Activated CD8-positive, alpha-beta T cell treated with anti-CD3 and anti-CD28 coated beads for 36 hours (primary cell): ENCODE measurements at regions not wholly inside any gene's neighbourhood (a gene's known extent, or its start where the extent isn't known, plus 50 kb on each side); places are given as distances from the start of the nearest gene placed in this dataset.

ENCODE experiments used
- ATAC-seq: fragments of 200-7000 bp; cut with Tn5 transposase; one replicate; pipeline ENCODE4 v1.10.0; 2021; ENCODE audit warnings: mild to moderate bottlenecking, moderate library complexity
- CTCF ChIA-PET: fragments of 350-600 bp; sonication (Branson Sonifier 250); formaldehyde crosslinking; loops from one replicate; lab custom pipeline; 2021; ENCODE audit warnings: antibody characterized with exemption; lab: Charles Lee
- POLR2A ChIA-PET: fragments of 350-600 bp; sonication (Branson Sonifier 250); formaldehyde crosslinking; loops from one replicate; lab custom pipeline; 2021; ENCODE audit warnings: antibody characterized with exemption; lab: Charles Lee
- DNase-seq: peaks from one replicate; pipeline ENCODE4 v3.0.0-alpha.2; 2020
- H3K27ac Mint-ChIP-seq: one replicate; pipeline ENCODE4 v1.8.0; 2021; ENCODE audit warnings: mild to moderate bottlenecking, mixed read lengths
- H3K27me3 Mint-ChIP-seq: one replicate; pipeline ENCODE4 v1.8.0; 2021; ENCODE audit warnings: mixed read lengths
- H3K36me3 Mint-ChIP-seq: one replicate; pipeline ENCODE4 v1.8.0; 2021; ENCODE audit warnings: low read depth, mixed read lengths
- H3K4me1 Mint-ChIP-seq: one replicate; pipeline ENCODE4 v1.8.0; 2021; ENCODE audit warnings: low read depth, mixed read lengths
- H3K4me3 Mint-ChIP-seq: one replicate; pipeline ENCODE4 v1.8.0; 2021; ENCODE audit warnings: mild to moderate bottlenecking, moderate library complexity, mixed read lengths
- H3K9me3 Mint-ChIP-seq: one replicate; pipeline ENCODE4 v1.8.0; 2021; ENCODE audit warnings: mixed read lengths
- CTCF ChIP-seq: fragments of 200-600 bp; IDR thresholded peaks from one replicate; pipeline ENCODE4 v1.8.0; 2022; ENCODE audit warnings: antibody characterized with exemption, mild to moderate bottlenecking
- intact Hi-C: fragments of 100-400 bp; cut with micrococcal nuclease; formaldehyde crosslinking; loops from one replicate; pipeline ENCODE4 v1.10.0; 2022

DNA sequence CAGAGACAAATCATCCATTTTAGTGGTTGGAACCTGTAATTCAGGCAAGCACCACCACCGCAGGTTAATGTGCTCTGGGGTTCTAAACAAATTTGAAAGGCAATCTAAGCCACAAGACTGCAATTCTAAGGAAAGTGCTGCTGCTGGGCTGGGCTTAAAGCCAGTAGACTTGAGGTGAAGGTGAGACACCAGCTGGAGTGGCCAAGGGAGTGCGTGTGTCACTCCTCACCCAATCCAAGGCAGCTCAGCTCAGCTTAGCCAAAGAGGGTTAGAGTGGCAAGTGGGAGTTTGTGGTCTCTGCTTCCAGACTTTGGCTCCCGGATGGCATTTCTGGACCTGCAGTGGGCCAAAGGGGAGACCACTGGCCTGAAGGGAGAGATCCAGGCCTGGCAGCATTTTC, 1655.6 kb downstream of the SI start:
- Mint-ChIP-seq H3K36me3 (no peaks in the 10 kb centered on the region), H3K4me3 (no peak overlapping the region), H3K27ac (no peak overlapping the region), H3K4me1 (no peaks in the 10 kb centered on the region), H3K27me3 (no peaks in the 10 kb centered on the region), H3K9me3 (peaks cover 7% of the 10 kb centered on the region)
- ChIA-PET CTCF (no interaction called here), POLR2A (no interaction called here)
- ATAC-seq = no peak
- no peak for DNase-seq
- no peak for TF ChIP-seq CTCF
- intact Hi-C loops = no loop called here

DNA sequence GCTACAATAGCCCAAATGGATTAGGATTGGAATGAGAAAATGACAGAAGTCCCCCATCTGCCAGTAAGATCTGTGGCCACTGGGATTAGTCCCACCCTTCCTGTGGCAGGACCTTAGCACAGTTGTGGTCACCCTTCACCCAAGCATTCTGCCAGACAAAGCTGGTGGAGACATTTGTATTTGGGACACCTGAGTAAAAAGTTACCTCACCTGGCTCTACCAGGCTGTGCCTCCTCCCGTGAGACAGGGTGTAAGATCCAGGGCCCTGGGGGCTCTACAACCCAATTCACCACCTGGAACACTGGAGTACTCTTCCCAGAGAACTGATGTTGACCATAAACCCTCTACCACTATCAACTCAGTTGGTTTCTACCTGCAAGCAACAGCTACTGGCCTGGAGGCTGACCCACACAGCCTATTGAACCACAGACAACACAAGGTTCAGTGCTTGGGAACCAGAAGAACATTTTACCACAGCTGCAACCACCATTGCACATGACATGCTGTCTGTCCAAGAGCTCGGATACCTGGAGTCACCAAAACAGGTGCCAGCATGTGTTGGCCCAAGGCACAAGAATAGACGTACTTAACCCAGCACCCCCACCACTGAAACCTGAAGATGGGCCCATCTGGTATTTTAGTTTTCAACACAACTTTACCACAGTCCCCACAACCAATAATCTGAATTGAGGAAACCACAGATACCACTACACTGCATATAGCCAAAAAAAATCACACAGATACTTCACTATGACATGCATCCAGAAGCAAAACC, 1686.7 kb downstream of the SI start:
- no peak for ATAC-seq

GRCh38 chr3:163384383-163384782, 1693.9 kb downstream of the SI start:
- Mint-ChIP-seq H3K4me1 (no peaks in the 10 kb centered on the region), H3K27me3 (no peaks in the 10 kb centered on the region), H3K4me3 (no peak overlapping the region), H3K36me3 (no peaks in the 10 kb centered on the region), H3K27ac (no peak overlapping the region), H3K9me3 (peaks cover 2% of the 10 kb centered on the region)
- TF ChIP-seq CTCF = no peak
- intact Hi-C loops = no loop called here
- no peak for DNase-seq
- ATAC-seq = no peak
- ChIA-PET POLR2A (no interaction called here), CTCF (no interaction called here)

More for the DNA sequence above, 1686.7 kb downstream of the SI start:
- no peak for TF ChIP-seq CTCF
- H3K36me3 Mint-ChIP-seq = no peaks in the 10 kb centered on the region
- intact Hi-C loops = no loop called here
- H3K4me1 Mint-ChIP-seq = no peaks in the 10 kb centered on the region
- peaks cover 3% of the 10 kb centered on the region for H3K9me3 Mint-ChIP-seq
- H3K27ac Mint-ChIP-seq = no peak overlapping the region
- no peak for DNase-seq
- no peak overlapping the region for H3K4me3 Mint-ChIP-seq
- no peaks in the 10 kb centered on the region for H3K27me3 Mint-ChIP-seq
- ChIA-PET CTCF (no interaction called here), POLR2A (no interaction called here)

GRCh38 chr3:163382183-163382582, 1696.1 kb downstream of the SI start:
- Mint-ChIP-seq H3K27me3 (no peaks in the 10 kb centered on the region), H3K9me3 (peaks cover 3% of the 10 kb centered on the region), H3K4me1 (no peaks in the 10 kb centered on the region), H3K36me3 (no peaks in the 10 kb centered on the region), H3K4me3 (no peak overlapping the region), H3K27ac (no peak overlapping the region)
- no peak for DNase-seq
- no peak for TF ChIP-seq CTCF
- intact Hi-C loops = no loop called here
- ATAC-seq = no peak
- ChIA-PET POLR2A (no interaction called here), CTCF (no interaction called here)

- no peak overlapping the region for H3K27ac Mint-ChIP-seq
- CTCF ChIA-PET = no interaction called here
Observed at GRCh38 chr3:163368168-163368567, 1710.1 kb downstream of the SI start.

More at GRCh38 chr3:163368168-163368567, 1710.1 kb downstream of the SI start:
- Mint-ChIP-seq H3K27me3 (no peaks in the 10 kb centered on the region), H3K36me3 (no peaks in the 10 kb centered on the region), H3K9me3 (peaks cover 7% of the 10 kb centered on the region), H3K4me1 (no peaks in the 10 kb centered on the region), H3K4me3 (no peak overlapping the region)
- ATAC-seq (no peak), DNase-seq (no peak)
- no peak for TF ChIP-seq CTCF
- intact Hi-C loops = no loop called here
- POLR2A ChIA-PET = no interaction called here
